Duodenal mucosa (tissue), 2 donors: ENCODE measurements at regions not wholly inside any gene's neighbourhood (a gene's known extent, or its start where the extent isn't known, plus 50 kb on each side); places are given as distances from the start of the nearest gene placed in this dataset.
"Not testable (repeated sequence)": the region's sequence is repeated elsewhere in the genome, so short reads cannot be mapped to it uniquely, and the experiment has no call there.

ENCODE experiments used
- H3K27ac ChIP-seq: one replicate; pipeline ENCODE4 v1.7.0; 2013; ENCODE audit warnings: low read depth, low read length
- H3K27me3 ChIP-seq, 2 donors: one replicate each; pipeline ENCODE4 v1.7.0; 2013; ENCODE audit warnings: low read length in 2 of 2, control low read depth in 1 of 2; ENCODE audit not compliant: insufficient read depth in 2 of 2, control insufficient read depth in 1 of 2
- H3K36me3 ChIP-seq, 2 donors: one replicate each; pipeline ENCODE4 v1.7.0; 2013; ENCODE audit warnings: low read length in 2 of 2, control low read depth in 1 of 2; ENCODE audit not compliant: insufficient read depth in 2 of 2, control insufficient read depth in 1 of 2
- H3K4me1 ChIP-seq, 2 donors: one replicate each; pipeline ENCODE4 v1.7.0; 2013; ENCODE audit warnings: low read length in 2 of 2, control low read depth in 1 of 2; ENCODE audit not compliant: insufficient read depth in 2 of 2, control insufficient read depth in 1 of 2
- H3K4me3 ChIP-seq, 2 donors: one replicate each; pipeline ENCODE4 v1.7.0; 2013; ENCODE audit warnings: low read length in 2 of 2, low read depth in 1 of 2
- H3K9ac ChIP-seq, 2 donors: one replicate each; pipeline ENCODE4 v1.7.0; 2013; ENCODE audit warnings: low read length in 2 of 2, low read depth in 1 of 2
- H3K9me3 ChIP-seq, 2 donors: one replicate each; pipeline ENCODE4 v1.7.0; 2013; ENCODE audit warnings: low read length in 2 of 2, control low read depth in 1 of 2; ENCODE audit not compliant: control insufficient read depth in 1 of 2

- Histone ChIP-seq H3K4me3 (no peak overlapping the region), H3K27me3 (no peaks in the 10 kb centered on the region), H3K9ac (no peak overlapping the region), H3K9me3 (peaks cover 2 to 8% of the 10 kb centered on the region in 2 donors), H3K27ac (no peak overlapping the region), H3K36me3 (peaks cover 0 to 4% of the 10 kb centered on the region in 2 donors), H3K4me1 (no peaks in the 10 kb centered on the region)
Observed at GRCh38 chr10:94143261-94143660, 149.5 kb downstream of the PLCE1 start.

GRCh38 chr10:94146313-94146712, 152.6 kb downstream of the PLCE1 start:
- Histone ChIP-seq H3K4me1 (no peaks in the 10 kb centered on the region), H3K4me3 (no peak overlapping the region), H3K27me3 (no peaks in the 10 kb centered on the region), H3K9ac (no peak overlapping the region), H3K27ac (no peak overlapping the region), H3K9me3 (peaks cover 2 to 8% of the 10 kb centered on the region in 2 donors), H3K36me3 (no peaks in the 10 kb centered on the region)

GRCh38 chr10:94146746-94147145, 153.0 kb downstream of the PLCE1 start:
- H3K27me3 ChIP-seq, result no peaks in the 10 kb centered on the region
- no peaks in the 10 kb centered on the region for H3K4me1 ChIP-seq
- peaks cover 2 to 8% of the 10 kb centered on the region in 2 donors for H3K9me3 ChIP-seq
- no peak overlapping the region for H3K9ac ChIP-seq
- H3K4me3 ChIP-seq, result no peak overlapping the region
- H3K27ac ChIP-seq, result no peak overlapping the region
- H3K36me3 ChIP-seq, result no peaks in the 10 kb centered on the region

GRCh38 chr10:94149702-94150101, 156.0 kb downstream of the PLCE1 start:
- H3K27ac ChIP-seq, result no peak overlapping the region
- no peaks in the 10 kb centered on the region for H3K27me3 ChIP-seq
- no peak overlapping the region for H3K9ac ChIP-seq
- no peaks in the 10 kb centered on the region for H3K36me3 ChIP-seq
- H3K4me1 ChIP-seq, result no peaks in the 10 kb centered on the region
- peaks cover 2 to 8% of the 10 kb centered on the region in 2 donors for H3K9me3 ChIP-seq
- H3K4me3 ChIP-seq, result no peak overlapping the region

- Histone ChIP-seq H3K9ac (no peak overlapping the region), H3K27ac (no peak overlapping the region), H3K36me3 (no peaks in the 10 kb centered on the region), H3K9me3 (peaks cover under 1 to 3% of the 10 kb centered on the region in 2 donors), H3K27me3 (no peaks in the 10 kb centered on the region), H3K4me1 (no peaks in the 10 kb centered on the region), H3K4me3 (no peak overlapping the region)
Observed at GRCh38 chr10:94150541-94151184, 156.9 kb downstream of the PLCE1 start.

GRCh38 chr10:94155722-94156271, 162.1 kb downstream of the PLCE1 start:
- Histone ChIP-seq H3K36me3 (no peaks in the 10 kb centered on the region), H3K9me3 (no peaks in the 10 kb centered on the region), H3K4me3 (no peak overlapping the region), H3K4me1 (no peaks in the 10 kb centered on the region), H3K27ac (no peak overlapping the region), H3K9ac (no peak overlapping the region), H3K27me3 (no peaks in the 10 kb centered on the region)

- no peaks in the 10 kb centered on the region for H3K27me3 ChIP-seq
- no peak overlapping the region for H3K4me3 ChIP-seq
- H3K9ac ChIP-seq, result no peak overlapping the region
- H3K4me1 ChIP-seq, result no peaks in the 10 kb centered on the region
- no peaks in the 10 kb centered on the region for H3K9me3 ChIP-seq
- H3K27ac ChIP-seq, result no peak overlapping the region
- no peaks in the 10 kb centered on the region for H3K36me3 ChIP-seq
Observed at GRCh38 chr10:94156453-94156852, 162.7 kb downstream of the PLCE1 start.

GRCh38 chr10:94165158-94165611, 171.5 kb downstream of the PLCE1 start:
- not testable (repeated sequence) for H3K4me3 ChIP-seq, H3K4me1 ChIP-seq, H3K27ac ChIP-seq, H3K9ac ChIP-seq, H3K36me3 ChIP-seq, H3K27me3 ChIP-seq, H3K9me3 ChIP-seq

GRCh38 chr10:94172332-94172731, 178.6 kb downstream of the PLCE1 start:
- Histone ChIP-seq H3K36me3 (peaks cover 8 to 10% of the 10 kb centered on the region in 2 donors), H3K4me3 (no peak overlapping the region), H3K27ac (no peak overlapping the region), H3K9ac (no peak overlapping the region), H3K4me1 (no peaks in the 10 kb centered on the region), H3K9me3 (no peaks in the 10 kb centered on the region), H3K27me3 (no peaks in the 10 kb centered on the region)

- H3K9ac ChIP-seq, result no peak overlapping the region
- H3K36me3 ChIP-seq, result peaks cover 8 to 10% of the 10 kb centered on the region in 2 donors
- H3K27me3 ChIP-seq, result no peaks in the 10 kb centered on the region
- H3K4me1 ChIP-seq, result no peaks in the 10 kb centered on the region
- no peak overlapping the region for H3K4me3 ChIP-seq
- no peak overlapping the region for H3K27ac ChIP-seq
- no peaks in the 10 kb centered on the region for H3K9me3 ChIP-seq
Observed at GRCh38 chr10:94173594-94173993, 179.9 kb downstream of the PLCE1 start.
